ENCODE measurements at regions not wholly inside any gene's neighbourhood (a gene's known extent, or its start where the extent isn't known, plus 50 kb on each side); places are given as distances from the start of the nearest gene placed in this dataset.

DNA sequence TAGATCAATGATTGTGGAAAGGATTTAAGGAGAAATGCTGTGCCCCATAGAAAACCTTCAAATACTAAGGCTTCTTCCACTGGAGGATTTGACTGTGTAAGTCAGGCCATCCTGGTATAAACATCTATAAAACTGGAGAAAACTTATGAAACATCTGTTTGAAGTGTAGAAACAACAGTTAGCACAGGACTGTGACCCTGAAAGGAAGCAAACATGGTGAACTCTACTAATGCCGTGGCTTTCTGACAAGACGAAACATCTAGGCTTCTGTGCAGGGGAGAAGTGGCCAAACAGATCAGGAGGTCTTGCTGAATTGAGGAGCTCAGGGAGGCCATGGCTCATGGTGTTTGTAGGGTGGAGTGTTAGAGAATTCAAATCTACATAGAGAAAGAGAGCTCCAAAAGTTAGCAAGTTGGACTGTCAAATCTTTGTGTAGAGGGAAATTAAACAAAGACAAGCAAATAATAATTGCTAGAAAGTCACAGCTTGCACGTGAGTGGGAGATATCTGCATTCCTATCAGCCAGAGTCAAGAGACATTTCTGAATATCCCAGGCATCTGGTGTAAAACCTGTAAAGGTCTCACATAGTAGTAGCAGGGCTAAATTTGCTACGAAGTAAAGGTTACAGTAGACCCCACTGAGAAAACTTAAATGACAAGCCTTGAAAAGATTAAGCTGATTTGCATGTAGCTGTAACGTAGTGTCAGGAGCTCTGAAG lies 566.8 kb upstream of the B3GALT2 start:
- CTCF ChIA-PET: interaction anchor here (1.6 to 1.7 kb wide), 2 partner anchors 14 to 17 kb away, joined by 3 read pairs; no protein-coding TSS in a partner anchor

DNA sequence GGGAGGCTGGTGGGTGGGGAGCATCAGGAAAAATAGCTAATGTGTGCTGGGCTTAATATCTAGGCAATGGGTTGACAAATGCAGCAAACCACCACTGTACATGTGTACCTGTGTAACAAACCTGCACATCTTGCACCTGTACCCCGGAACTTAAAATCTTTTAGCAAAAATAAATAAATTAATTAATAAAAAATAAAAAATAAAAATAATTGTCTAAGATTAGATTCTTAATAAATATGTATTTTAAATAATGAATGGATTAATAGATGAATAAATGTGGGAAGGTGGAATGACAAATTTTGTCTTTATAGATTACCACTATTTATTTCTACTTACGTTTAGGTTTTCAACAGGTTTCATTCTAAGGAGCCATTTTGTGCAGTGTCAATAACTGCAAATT lies 563.5 kb upstream of the B3GALT2 start:
- TF ChIP-seq CTCF (IDR thresholded peaks at IDR 0.05; ENCODE audit: control extremely low read depth, extremely low read depth, low read depth, missing control alignments): no peak
- DNase-seq (ENCODE audit: extremely low spot score): no peak
- ChIA-PET POLR2A (no interaction called here), CTCF (no interaction called here)

More for the DNA sequence above, 566.8 kb upstream of the B3GALT2 start:
- TF ChIP-seq CTCF (IDR thresholded peaks at IDR 0.05; ENCODE audit: control extremely low read depth, extremely low read depth, low read depth, missing control alignments): no peak
- POLR2A ChIA-PET: no interaction called here
- no peak for DNase-seq (ENCODE audit: extremely low spot score)

DNA sequence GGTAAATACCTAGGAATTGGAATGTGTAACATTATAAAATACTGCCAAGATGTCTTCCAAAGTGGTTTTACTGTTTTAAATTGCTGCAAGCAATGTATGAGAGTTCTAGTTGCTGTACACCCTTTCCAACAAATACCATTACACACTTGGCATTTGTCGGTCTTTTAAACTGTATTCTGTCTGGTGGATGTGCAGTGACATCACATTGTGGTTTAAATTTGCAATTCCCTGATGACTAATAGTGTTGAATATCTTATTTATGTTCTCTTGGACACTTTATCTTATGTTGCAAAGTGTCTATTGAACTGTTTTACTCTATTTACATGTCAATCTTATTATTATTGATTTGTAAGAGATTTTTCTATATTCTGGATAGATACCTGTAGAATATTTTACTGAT lies 561.2 kb upstream of the B3GALT2 start:
- CTCF ChIA-PET: no interaction called here
- POLR2A ChIA-PET: no interaction called here
- no peak for DNase-seq (ENCODE audit: extremely low spot score)
- no peak for TF ChIP-seq CTCF (IDR thresholded peaks at IDR 0.05; ENCODE audit: control extremely low read depth, extremely low read depth, low read depth, missing control alignments)

- CTCF ChIA-PET: interaction anchor here (1.2 kb wide), 1 partner anchor 14 kb away, joined by 4 read pairs; no protein-coding TSS in a partner anchor
- no peak for TF ChIP-seq CTCF (IDR thresholded peaks at IDR 0.05; ENCODE audit: control extremely low read depth, extremely low read depth, low read depth, missing control alignments)
- POLR2A ChIA-PET: no interaction called here
- DNase-seq (ENCODE audit: extremely low spot score): no peak
Measured at GRCh38 chr1:193741228-193741627, 554.8 kb upstream of the B3GALT2 start.

GRCh38 chr1:193740762-193741161 lies 554.3 kb upstream of the B3GALT2 start:
- TF ChIP-seq CTCF (IDR thresholded peaks at IDR 0.05; ENCODE audit: control extremely low read depth, extremely low read depth, low read depth, missing control alignments): no peak
- DNase-seq (ENCODE audit: extremely low spot score): no peak
- POLR2A ChIA-PET: no interaction called here
- CTCF ChIA-PET: no interaction called here

- ChIA-PET CTCF (interaction anchor here (0.8 to 1.8 kb wide), 4 partner anchors 9 to 16 kb away, joined by 3 to 4 read pairs (median 4); no protein-coding TSS in a partner anchor), POLR2A (no interaction called here)
- no peak for DNase-seq (ENCODE audit: extremely low spot score)
- TF ChIP-seq CTCF (IDR thresholded peaks at IDR 0.05; ENCODE audit: control extremely low read depth, extremely low read depth, low read depth, missing control alignments): no peak
Measured at GRCh38 chr1:193736507-193736906, 550.1 kb upstream of the B3GALT2 start.

Data from GM10248 (cell line).